ENCODE measurements at regions not wholly inside any gene's neighbourhood (a gene's known extent, or its start where the extent isn't known, plus 50 kb on each side); places are given as distances from the start of the nearest gene placed in this dataset.
A peak's percentile ranks its signal among the peaks of the same experiment; 100 is the strongest.

DNA sequence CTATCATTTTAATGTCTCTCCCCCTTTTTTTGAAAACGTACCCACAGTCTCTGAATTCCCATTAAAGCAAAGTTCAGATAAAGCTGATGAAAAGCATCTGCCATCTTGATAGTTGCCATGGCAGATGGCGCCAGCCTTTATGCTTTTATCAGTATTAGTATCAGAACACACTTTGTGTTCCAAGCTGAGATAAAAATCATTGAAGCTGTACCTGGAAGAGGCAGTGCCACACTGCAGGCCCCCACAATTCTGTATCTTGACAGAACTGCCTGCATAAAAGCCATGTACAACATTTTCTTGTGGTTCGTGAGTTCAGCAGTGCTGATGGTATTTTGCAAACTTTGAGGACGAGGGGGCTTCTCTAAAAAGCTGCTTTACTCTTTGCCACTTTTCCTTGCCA, 311.7 kb downstream of the SATB1 start:
- TF ChIP-seq, protein P1, sequence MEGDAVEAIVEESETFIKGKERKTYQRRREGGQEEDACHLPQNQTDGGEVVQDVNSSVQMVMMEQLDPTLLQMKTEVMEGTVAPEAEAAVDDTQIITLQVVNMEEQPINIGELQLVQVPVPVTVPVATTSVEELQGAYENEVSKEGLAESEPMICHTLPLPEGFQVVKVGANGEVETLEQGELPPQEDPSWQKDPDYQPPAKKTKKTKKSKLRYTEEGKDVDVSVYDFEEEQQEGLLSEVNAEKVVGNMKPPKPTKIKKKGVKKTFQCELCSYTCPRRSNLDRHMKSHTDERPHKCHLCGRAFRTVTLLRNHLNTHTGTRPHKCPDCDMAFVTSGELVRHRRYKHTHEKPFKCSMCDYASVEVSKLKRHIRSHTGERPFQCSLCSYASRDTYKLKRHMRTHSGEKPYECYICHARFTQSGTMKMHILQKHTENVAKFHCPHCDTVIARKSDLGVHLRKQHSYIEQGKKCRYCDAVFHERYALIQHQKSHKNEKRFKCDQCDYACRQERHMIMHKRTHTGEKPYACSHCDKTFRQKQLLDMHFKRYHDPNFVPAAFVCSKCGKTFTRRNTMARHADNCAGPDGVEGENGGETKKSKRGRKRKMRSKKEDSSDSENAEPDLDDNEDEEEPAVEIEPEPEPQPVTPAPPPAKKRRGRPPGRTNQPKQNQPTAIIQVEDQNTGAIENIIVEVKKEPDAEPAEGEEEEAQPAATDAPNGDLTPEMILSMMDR (IDR thresholded peaks at IDR 0.05; ENCODE audit: low read depth, low read length) = no peak
- no peaks in the 10 kb centered on the region for H3K4me1 ChIP-seq (ENCODE audit: low read depth)
- no peaks in the 10 kb centered on the region for H3K9me3 ChIP-seq (ENCODE audit: low read depth)
- H3K27me3 ChIP-seq = no peaks in the 10 kb centered on the region
- H3K27ac ChIP-seq = no peak overlapping the region
- DNase-seq (ENCODE audit: low read depth in 1 of 2, low spot score in 1 of 2) = no peak
- H3K36me3 ChIP-seq = no peaks in the 10 kb centered on the region
- H3K4me3 ChIP-seq = no peak overlapping the region

DNA sequence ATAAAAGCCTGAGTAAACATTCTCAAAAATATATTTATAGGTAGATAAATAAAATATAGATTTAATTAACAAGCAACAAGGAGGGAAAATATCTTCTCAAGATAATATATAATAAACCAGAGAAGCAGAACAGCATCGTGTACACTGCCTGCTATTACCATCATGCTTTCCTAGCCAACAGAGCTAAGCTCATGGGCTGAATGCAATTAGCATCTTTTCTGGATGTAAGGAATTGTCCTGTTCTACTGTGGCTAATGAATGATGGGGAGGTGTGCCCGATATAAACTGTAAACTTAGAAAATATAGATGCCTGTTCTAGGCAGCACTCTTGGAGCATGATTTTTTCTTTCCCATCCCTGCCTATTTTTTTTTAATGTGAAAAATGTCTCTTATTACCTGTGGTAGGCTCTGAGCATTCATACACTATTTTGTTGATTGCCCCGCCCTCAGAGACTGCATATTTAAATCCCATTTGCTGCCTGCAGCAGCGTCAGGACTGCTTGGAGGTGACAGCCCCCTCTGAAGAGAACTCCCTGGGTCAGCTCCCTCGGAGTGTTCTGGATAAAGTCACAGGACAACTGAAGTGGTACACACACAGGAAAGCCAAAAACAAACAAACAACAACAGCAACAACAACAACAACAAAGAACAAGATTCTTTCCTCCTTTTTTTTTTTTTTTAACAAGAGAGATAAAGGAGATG, 312.3 kb downstream of the SATB1 start:
- Histone ChIP-seq H3K4me3 (no peak overlapping the region), H3K36me3 (no peaks in the 10 kb centered on the region), H3K4me1 (ENCODE audit: low read depth) (no peaks in the 10 kb centered on the region), H3K27me3 (no peaks in the 10 kb centered on the region), H3K9me3 (ENCODE audit: low read depth) (no peaks in the 10 kb centered on the region), H3K27ac (no peak overlapping the region)
- DNase-seq (ENCODE audit: low read depth in 1 of 2, low spot score in 1 of 2) = no peak
- TF ChIP-seq, protein P1 (IDR thresholded peaks at IDR 0.05; ENCODE audit: low read depth, low read length) = no peak

DNA sequence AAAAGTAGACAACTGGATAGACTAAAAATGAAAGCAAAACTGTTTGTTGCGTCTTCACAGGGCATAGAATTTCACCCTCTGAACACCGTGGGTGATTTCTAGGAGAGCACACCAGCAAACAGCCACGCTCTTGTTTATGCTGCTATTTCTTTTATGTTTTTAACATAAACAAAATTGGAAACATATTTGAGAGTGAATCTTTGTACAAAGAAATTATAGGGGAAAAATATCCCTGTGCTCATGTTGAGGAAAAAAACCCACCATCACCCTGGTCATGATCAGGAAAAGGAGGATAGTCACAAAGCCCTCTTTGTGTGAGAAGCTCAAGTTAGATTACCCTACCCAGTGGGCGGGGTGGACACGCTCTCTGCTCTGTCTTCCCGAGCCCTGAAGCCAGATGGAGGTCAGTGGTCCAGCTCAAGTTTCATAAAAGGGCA, 313.3 kb downstream of the SATB1 start:
- no peak overlapping the region for H3K4me3 ChIP-seq
- H3K36me3 ChIP-seq = no peaks in the 10 kb centered on the region
- no peaks in the 10 kb centered on the region for H3K9me3 ChIP-seq (ENCODE audit: low read depth)
- H3K27me3 ChIP-seq = no peaks in the 10 kb centered on the region
- H3K4me1 ChIP-seq (ENCODE audit: low read depth) = no peaks in the 10 kb centered on the region
- TF ChIP-seq, protein P1 (IDR thresholded peaks at IDR 0.05; ENCODE audit: low read depth, low read length) = no peak
- H3K27ac ChIP-seq = no peak overlapping the region
- peak in 1 of 2 donors; percentile 40 for DNase-seq (ENCODE audit: low read depth in 1 of 2, low spot score in 1 of 2)

GRCh38 chr3:18103591-18103990, 321.5 kb downstream of the SATB1 start:
- no peak overlapping the region for H3K4me3 ChIP-seq
- DNase-seq (ENCODE audit: low read depth in 1 of 2, low spot score in 1 of 2) = no peak
- no peak overlapping the region for H3K27ac ChIP-seq
- no peaks in the 10 kb centered on the region for H3K36me3 ChIP-seq
- H3K4me1 ChIP-seq (ENCODE audit: low read depth) = peaks cover 3% of the 10 kb centered on the region
- H3K9me3 ChIP-seq (ENCODE audit: low read depth) = no peaks in the 10 kb centered on the region
- TF ChIP-seq, protein P1 (IDR thresholded peaks at IDR 0.05; ENCODE audit: low read depth, low read length) = no peak
- H3K27me3 ChIP-seq = no peaks in the 10 kb centered on the region

GRCh38 chr3:18100121-18100520, 325.0 kb downstream of the SATB1 start:
- Histone ChIP-seq H3K27ac (no peak overlapping the region), H3K36me3 (no peaks in the 10 kb centered on the region), H3K4me1 (ENCODE audit: low read depth) (no peaks in the 10 kb centered on the region), H3K4me3 (no peak overlapping the region), H3K27me3 (no peaks in the 10 kb centered on the region), H3K9me3 (ENCODE audit: low read depth) (no peaks in the 10 kb centered on the region)
- TF ChIP-seq, protein P1 (IDR thresholded peaks at IDR 0.05; ENCODE audit: low read depth, low read length) = no peak
- peak in 1 of 2 donors; percentile 15 for DNase-seq (ENCODE audit: low read depth in 1 of 2, low spot score in 1 of 2)

All from cardiac muscle cell (in vitro differentiated cells and primary cell).